ENCODE measurements at regions not wholly inside any gene's neighbourhood (a gene's known extent, or its start where the extent isn't known, plus 50 kb on each side); places are given as distances from the start of the nearest gene placed in this dataset.

DNA sequence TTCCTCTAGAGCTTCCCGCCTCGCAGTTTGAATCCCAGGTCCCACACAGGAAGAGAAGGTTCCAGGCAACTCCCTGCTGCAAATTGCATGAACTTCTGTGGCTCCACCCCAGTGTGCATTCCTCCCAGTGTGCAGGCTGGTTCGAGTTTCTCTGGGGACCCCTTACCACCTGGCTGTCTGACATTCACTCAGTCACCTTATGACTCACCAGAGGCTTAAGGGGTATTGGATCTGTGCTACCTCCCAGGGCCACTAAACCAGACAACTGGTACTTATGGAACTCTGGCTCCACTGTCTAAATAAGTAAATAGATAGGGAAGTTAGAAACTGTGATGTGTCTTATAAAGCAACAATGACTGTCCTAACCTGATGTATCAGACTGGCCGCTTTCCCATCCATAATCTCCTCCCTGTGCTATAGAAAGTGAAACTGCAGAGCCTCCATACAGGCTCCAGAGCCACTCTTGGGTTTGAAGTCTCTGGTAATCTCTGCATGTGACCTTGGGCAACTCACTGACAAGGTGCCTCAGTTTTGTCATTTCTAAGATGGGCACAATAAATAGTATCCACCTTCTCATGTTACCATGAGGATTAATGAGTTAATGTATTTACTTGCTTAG lies 720.6 kb downstream of the SEMA5A start:
- TF ChIP-seq, protein P1, sequence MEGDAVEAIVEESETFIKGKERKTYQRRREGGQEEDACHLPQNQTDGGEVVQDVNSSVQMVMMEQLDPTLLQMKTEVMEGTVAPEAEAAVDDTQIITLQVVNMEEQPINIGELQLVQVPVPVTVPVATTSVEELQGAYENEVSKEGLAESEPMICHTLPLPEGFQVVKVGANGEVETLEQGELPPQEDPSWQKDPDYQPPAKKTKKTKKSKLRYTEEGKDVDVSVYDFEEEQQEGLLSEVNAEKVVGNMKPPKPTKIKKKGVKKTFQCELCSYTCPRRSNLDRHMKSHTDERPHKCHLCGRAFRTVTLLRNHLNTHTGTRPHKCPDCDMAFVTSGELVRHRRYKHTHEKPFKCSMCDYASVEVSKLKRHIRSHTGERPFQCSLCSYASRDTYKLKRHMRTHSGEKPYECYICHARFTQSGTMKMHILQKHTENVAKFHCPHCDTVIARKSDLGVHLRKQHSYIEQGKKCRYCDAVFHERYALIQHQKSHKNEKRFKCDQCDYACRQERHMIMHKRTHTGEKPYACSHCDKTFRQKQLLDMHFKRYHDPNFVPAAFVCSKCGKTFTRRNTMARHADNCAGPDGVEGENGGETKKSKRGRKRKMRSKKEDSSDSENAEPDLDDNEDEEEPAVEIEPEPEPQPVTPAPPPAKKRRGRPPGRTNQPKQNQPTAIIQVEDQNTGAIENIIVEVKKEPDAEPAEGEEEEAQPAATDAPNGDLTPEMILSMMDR (IDR thresholded peaks at IDR 0.05) = no peak
- TF ChIP-seq POLR2A (IDR thresholded peaks at IDR 0.05) = no peak
